GM12873 (cell line): ENCODE measurements at regions not wholly inside any gene's neighbourhood (a gene's known extent, or its start where the extent isn't known, plus 50 kb on each side); places are given as distances from the start of the nearest gene placed in this dataset.

Experiments used
- CTCF ChIP-seq: IDR thresholded peaks from 2 replicates; pipeline ENCODE4 v1.5.1; 2012; ENCODE audit warnings: low read depth, mild to moderate bottlenecking, moderate library complexity, low read length, control low read depth; ENCODE audit not compliant: insufficient read depth; ENCODE audit errors: missing control alignments

DNA sequence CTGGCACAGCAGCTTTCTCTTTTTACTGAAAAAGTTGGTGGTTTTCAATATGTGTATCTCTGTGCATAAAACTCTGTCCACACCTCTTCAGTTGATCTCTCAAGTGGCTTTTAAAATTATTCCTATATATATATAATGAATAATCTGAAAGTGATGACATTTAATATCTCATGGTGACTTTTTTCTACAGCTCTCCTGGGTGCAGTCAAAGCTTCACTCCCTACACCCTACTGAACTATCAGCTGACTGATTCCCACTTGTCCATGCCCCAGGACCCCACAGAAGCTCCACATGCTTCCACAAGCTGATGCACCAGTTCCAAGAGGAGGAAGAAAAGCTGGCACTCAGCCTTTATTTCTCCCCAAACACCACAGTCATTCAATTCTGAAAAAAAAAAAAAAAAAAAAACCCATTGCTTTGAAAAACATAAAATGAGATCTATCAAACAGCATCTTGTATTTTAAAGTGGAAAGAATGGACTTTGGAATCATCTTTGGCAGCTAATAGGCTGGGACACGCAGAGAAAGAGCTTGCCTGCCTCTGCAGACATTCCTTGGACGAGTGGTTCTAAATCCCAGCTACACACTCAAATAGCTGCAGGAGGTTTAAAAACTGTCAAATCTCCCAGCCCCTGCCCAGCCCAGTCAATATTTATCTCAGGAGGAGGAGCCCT lies 75.3 kb upstream of the GDF10 start:
- no peak for TF ChIP-seq CTCF

DNA sequence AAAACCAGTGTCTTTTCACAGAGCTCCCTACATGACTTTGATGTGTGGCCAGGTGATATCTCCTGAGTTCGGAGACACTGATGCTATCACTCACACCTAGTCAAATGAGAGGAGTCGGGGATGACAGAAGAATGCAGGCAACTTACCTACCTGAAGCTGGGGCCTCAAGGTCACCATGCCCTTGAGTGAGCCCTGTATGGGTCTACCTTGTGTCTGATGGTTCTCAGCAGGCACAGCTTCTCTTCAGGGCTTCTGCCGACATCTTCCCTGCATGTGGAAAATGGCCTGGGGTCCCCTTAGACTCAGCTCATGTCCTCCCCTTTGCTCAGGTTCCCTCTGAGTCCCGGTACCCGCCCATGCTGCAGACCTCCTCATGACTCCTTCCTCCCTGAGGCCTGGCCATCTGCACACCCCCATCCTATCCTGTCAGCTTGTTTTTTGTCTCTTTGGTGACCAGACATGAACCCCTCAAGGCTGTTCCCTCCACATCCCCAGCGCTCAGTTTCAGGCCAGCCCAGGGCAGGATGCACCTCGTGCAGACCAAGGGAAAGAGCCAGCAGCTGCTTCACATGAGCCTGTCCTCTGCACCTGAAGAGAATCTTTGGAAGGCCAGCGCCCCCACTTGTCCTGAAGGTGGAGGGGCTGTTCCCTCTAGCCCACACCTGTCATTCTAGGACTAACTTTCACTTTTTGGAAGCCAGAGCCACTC lies 74.6 kb upstream of the GDF10 start:
- TF ChIP-seq CTCF = no peak

- TF ChIP-seq CTCF = no peak
These were observed 73.9 kb upstream of the GDF10 start for GRCh38 chr10:47225928-47226645.

DNA sequence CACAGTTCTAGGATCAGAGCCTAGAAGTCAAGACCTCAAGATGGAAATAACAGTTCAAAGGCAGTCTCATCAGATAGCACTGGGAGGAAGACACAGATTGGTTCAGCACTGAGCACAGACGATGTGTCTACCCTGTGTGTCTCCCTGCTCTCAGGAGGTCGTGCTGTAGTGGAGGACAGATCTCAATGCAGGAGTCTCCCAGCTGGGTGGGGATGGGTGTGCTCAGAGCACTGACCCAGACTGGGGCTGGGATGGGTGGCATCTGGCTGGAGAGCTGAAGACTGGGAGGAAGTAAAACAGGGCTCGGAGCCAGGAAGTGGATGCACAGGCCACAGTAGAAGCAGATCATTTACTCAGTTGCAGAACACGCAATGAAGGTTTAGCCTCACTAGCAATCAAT lies 69.5 kb upstream of the GDF10 start:
- no peak for TF ChIP-seq CTCF

GRCh38 chr10:47230957-47231356 lies 69.0 kb upstream of the GDF10 start:
- TF ChIP-seq CTCF = no peak

GRCh38 chr10:47231414-47231813 lies 68.6 kb upstream of the GDF10 start:
- no peak for TF ChIP-seq CTCF

DNA sequence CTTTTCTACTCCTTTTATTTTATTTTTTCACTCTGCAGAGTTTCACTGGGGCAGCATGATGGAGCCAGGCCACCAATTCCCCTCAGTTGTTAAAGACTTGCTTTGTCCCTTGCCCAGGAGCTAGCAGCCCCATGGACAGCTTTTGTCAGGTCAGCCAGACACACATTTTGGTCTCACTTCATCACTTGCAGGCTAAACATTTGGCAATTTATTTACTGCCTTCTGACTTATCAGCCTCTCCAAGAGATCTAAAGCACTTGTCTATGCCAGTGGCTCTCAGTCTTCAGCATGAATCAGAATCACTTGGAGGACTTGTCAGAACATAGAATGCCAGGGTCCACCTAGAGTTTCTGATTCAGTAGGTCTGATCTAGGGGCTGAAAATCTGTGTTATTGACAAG lies 66.4 kb upstream of the GDF10 start:
- TF ChIP-seq CTCF = no peak
